ENCODE measurements at regions not wholly inside any gene's neighbourhood (a gene's known extent, or its start where the extent isn't known, plus 50 kb on each side); places are given as distances from the start of the nearest gene placed in this dataset.

DNA sequence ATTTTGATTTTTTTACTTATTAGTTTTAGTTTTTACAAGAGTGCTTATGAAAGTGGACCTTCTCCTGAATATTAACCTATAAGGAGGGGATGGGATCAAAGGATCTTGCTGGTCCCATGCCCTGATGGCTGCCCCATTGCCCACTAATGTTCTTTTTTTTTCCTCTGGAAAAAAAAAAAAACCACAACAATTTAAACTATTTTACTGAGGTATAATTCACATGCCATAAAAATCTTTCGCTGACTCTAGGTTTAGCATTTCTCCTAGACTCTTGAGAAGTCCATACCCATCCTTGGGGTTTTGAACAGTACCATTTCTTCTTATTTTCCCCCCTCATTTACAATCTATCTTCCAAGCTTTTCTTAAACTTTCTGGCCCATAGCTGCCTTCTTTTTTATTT lies 481.8 kb downstream of the TFEC start:
- DNase-seq, result no peak

DNA sequence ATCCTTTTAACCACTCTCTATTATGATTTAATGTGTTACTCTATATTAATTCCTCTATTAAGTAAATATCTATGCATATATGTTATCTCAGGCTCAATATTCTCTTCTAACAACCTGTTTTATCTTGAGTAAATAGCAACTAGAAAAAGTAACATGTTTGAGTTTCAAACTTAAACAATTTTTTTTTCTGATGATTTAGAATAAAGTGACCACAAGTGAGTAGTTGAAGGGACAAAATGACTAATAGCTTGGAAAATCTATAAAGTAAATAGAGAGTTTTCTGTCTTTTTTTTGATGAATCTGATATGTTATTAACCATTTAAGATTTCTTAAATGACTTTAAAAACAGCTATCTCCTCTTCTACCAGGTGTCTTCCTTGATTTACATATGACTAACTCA lies 483.8 kb downstream of the TFEC start:
- DNase-seq, result no peak

DNA sequence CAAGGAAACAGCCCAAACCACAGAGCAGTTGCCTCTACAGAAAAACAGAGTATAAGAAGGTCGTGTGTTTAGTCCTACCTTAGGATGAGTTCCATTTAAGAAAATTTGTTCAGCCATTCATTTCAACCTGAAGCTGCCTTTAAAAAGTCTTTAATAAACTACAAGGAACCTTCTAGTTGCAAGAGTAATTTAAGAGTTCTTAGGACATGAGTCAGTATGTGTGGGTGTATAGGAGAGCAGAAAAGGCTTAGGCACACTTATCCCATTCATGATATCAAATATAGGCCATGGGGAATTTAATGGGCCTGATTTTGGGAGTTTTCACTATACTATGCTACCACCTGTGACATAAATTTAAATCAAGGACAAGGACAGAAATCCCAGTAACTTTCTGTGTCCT lies 496.8 kb downstream of the TFEC start:
- DNase-seq, result no peak

DNA sequence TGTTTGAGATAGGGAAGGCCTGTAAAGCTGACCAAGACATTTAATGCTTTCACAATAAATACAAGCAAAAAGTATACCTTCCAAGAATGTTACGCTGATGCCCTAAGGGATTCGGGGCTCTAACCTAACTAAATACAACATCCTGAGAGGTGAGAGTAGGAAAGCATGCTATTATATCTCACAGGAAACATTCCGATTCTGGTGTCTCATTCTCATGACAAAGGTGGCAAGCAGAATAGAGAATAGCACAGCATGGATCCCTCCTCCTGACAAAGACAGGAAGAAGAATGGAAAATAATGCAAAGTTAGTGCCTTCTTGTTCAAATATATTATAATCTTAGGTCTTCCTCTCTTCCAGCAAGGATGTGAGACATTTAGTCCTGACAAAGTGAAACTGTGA lies 504.3 kb downstream of the TFEC start:
- no peak for DNase-seq

DNA sequence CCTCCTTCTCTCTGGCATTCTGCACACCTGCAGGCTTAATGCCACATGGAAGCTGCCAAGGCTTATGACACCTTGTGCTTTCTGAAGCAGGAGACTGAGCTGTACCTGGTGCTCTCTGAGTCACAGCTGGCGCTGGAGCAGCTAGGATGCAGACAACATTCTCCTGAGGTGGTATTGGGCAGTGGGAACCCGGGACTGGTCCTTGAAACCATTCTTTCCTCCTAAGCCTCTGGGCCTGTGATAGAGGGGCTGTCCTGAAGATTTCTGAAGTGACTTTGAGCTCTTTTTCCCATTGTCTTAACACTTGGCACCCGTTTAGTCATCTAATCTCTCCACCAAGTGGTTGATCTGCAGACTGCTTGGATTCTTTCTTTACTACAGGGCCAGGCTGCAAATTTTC lies 508.4 kb downstream of the TFEC start:
- DNase-seq, result no peak

DNA sequence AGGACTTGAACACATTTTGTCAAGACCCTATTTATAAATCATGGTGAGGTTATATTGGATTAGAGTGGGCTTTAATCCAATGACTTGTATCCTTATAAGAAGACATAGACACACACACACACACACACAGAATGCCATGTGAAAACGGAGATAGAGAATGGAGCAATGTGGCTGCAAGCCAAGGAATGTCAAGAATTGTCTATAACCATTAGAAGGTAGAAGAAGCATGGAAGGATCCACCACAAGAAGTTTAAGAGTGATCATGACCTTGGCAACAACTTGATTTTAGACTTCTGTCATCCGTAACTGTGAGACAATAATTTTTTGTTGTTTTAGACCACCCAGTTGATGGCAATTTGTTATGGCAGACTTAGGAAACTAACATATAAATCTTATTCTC lies 514.2 kb downstream of the TFEC start:
- no peak for DNase-seq

DNA sequence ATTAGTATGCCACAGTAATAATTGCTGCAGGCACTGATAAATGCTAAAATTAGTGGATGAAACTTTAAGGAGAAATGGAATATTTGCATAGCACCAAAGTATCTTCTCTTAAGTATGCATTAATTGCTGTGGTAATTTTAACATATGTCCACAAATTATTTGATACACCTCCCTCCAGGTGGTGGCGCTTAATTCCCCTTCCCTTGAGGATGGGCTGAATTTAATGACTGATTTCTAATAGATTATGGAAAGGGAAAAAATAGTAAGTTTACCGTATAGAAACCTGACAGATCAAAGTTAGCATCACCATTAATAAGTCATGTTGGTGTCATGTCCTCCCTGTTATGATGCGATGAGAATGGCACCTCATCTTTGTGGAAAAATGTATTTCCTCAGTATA lies 519.2 kb downstream of the TFEC start:
- no peak for DNase-seq

DNA sequence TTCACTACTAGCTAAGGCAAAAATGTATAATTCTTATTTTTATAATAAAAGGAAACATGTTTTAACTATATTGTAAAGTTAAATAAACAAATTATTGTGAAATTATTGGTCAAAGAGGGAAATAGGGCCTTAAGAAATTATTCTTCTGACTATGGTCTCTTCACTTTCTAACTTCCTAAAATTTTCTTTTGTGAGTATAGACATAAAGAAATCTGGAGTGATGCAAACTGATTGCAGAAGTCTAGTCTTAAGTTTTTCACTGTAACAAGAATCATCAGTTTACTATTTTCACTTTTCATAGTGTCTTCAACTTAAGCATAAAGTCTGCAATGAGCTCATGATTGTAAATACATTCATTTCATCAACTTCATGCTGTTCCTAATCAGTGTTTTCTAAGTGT lies 525.4 kb downstream of the TFEC start:
- no peak for DNase-seq

DNA sequence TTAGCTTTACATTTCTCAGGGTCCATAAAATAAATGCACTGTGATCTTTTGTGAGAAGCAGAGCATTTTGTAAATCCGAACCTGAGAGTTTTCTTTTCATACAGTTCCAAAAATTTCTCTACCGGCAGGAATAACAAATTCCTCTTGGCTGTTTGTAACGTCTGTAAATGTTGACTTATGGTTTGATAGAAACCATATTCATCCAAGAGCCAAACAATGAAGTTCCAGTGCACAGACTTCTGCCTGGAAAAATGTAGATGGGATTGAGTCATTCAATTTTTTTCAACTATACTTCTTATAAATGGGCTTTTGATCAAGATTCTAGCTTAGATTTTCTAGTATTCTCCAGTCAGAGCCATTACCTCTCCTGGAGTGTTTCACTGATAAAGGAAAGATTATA lies 530.6 kb downstream of the TFEC start:
- DNase-seq, result no peak

DNA sequence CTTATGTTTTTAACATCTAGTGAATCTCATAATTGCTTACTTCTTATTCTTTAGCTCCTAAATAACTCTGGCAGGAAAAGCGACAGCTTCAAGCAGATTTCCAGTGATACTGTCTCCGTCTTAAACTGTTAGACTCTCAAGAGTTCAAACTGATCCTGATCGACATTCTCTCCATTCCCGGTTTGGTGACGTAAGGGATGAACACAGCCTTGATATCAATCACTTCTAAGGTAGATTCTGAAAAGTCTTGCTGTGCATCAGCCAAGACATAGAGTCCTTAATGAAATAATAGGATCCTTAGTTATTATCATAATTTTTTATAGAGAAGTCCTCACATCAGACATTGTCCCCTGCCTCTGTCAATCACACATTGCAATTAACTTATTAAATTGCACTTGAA lies 534.6 kb downstream of the TFEC start:
- no peak for DNase-seq

DNA sequence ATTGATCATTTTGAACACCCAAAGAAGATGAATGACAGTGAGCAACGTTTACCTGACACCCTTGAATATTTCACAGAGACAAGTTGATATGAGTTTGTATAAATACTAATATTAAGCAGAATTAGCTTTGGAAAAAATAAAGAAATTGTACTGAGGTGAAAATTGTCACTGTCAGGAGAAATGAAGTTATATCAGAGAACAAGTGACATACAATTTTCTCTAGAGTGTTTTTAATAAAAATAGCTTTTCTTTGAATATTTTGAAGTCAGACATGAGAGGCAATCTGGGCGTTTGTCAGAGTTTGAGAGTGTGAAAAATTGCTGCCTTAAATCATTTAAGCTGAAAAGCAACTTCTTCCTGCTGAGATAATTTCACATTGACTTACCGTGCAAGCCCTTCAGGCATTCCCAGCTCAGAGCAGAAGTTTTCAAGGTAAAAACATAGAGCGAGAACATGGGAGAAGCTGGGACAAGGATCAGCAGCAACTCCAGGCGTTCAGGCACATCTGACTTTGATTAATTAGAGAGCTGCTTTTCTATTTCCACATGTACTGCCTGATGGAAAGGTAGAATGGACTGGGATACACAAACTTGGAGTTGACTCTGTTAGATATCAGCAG lies 535.9 kb downstream of the TFEC start:
- no peak for DNase-seq

DNA sequence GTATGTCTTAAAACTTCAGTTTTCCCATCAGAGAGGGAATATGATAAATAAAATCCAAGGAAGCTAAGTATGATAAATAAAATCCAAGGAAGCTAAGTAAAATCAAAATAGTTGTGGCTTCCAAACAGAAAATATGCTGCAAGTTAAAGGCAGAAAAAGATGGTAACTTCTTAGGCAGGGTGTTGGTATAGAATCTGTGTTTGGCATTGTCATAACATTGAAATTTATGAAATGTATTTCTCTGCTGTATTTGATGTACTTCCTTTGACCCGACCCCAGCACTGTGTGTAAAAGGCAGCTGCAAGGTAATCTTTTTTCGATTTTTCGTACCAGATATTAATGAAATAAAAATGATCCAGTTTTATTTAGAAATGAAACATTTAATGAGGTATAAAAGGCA lies 537.2 kb downstream of the TFEC start:
- DNase-seq, result no peak

DNA sequence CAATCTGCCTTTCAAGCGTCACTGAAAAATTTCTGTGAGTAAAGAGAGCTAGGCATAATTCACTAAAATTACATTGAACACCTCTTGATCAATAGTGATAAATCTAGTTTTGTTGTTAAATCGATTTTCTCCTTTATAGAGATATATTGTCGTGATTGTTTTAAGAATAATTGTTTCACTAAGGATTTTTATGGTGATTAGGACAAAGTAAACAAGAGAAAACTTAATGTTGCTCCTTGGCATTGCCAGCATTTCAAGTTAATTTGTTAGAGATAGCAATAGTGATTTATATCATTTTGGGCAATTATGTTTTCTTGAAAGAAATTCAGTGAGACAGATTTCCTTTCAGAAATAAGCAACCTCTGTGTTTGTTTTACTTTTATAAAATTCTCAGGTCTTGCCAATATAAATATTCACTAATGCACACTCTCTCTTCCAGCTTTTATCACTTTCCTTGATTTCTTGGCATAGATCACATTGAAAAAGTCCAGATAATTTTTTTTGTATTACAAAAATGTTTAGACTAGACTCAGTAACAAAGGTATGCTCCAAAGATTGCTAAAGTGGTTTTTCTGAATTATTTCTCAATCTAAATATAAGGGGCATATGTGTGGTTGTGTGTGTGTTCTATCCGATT lies 538.7 kb downstream of the TFEC start:
- no peak for DNase-seq

DNA sequence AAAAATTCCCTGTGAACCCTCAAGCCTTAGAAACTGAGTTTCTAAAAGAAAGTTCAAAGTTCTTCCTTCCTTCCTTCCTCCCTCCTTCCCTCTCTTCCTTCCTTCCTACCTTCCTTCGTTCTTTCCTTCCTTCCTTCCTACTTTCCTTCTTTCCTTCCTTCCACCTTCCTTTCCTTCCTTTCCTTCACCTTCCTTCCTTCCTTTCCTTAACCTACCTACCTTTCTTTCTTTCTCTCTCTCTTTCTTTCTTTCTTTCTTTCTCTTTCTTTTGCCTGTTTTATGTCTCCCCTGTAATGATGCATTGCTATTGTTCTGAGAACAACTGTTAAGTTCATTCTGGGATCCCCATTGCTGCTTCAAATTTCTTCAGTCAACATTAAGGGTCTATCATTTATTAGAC lies 551.1 kb downstream of the TFEC start:
- no peak for DNase-seq

DNA sequence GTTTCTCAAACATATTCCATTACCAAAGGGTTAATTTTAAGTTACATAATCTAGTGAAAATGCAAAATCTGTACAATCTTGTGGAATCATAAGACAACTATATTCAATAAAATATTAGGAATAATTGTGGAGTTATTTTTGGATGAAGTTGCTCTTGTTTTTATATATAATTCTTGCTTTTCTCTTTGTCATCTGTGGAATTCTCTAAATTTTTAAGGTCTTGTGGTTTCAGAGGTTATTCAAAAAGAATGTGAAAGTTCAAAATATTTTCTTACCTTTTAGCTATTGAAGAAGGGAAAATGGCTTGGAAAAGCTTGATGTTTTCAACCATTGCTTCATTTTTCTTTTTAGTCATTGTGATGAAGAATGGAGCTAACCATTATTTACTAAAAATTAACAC lies 552.1 kb downstream of the TFEC start:
- no peak for DNase-seq

DNA sequence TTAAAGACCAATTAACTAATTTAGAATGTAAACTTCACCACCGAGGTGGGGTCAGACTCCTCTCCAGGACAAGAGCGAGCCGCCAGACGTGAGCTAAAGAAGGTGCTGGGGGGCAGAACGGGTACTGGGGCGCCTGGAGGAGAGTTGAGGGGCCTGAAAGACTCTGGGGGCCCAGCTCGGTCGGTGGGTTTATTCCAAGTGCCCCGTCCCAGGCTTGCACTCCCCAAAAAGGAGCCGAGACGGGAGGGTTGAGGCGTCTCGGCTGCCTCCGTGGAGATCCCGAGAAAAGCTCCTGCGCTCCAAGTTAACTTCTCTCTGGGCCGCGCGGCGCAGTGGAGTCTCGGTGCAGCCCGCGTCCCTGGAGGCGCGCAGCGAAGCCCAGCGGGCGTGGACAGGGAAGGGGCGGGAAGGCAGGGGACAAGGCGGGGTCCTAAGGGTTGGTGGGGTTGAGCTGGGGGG lies 553.3 kb downstream of the TFEC start:
- peak; percentile 49 for DNase-seq

DNA sequence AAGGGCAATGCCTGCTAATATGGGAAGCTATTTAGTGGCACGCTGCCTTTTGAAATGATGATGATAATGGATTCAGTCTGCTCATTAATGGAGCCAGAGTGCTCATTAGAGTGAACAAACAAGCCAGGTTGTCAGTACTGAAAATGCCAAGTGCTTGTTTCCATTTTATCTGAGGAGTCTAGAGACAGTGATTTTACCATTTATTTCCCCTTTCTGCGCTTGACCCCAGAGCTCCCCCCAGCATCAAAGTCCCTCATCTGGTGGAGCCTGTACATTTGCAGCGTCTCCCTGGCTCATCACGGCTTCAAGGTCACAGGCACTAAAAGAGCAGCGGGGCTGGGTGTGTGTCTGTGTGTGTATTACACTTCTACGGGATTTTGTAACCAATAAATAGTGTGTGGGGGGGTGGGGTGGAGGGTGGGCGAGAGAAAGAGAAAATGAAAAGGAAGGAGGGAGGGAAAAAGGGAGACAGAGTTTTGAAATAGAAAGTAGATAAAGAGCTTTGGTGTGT lies 553.8 kb downstream of the TFEC start:
- DNase-seq, result peak; percentile 24

DNA sequence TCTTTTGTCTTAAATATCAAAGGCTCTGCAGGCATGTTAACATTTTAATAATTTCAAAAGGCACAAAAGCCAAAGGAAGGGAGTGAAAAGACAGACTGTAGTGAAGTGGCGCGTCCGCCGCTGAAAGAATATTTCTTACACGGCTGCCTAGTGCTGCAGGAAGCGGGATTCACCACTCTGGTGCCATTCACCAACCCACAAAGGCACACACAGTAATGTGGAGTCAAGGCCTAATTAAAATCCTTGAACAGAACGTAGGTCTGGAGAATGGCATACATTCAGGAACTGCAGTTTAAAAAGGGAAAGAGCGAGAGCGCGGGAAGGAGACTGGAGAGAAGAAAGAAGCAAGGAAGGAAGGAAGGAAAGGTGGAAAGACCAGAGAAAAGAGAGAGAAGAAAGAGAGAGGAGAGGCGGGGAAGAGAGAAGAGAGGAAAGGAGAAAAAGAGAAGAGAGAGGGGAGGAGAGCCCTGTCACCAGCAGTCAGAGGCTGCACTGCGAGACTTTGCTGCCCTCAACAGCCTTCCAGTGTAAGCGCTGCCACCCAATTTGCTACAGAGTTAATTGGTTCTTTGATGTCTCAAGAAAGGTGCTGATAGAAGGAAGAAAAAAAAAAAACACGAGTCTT lies 554.0 kb downstream of the MDFIC start:
- DNase-seq, result no peak

DNA sequence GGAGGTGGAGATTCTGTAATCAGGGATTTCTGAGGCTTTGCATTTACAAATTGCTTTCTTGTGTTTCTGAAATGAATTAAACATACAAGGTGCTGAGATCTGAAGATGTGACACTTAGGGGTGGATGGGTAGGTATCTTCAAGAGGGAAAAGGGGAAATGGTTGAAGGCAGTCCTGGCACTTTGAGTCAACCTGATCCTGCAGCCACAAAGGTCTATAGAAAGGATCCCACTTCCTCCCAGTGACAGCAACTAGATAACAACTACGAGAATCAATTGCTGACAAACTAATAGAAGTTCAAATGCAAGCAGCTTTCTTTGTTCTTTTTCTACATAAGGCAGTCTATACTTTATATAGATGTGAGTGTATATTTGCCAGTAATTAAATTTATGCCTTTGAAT lies 553.3 kb downstream of the MDFIC start:
- DNase-seq, result no peak

DNA sequence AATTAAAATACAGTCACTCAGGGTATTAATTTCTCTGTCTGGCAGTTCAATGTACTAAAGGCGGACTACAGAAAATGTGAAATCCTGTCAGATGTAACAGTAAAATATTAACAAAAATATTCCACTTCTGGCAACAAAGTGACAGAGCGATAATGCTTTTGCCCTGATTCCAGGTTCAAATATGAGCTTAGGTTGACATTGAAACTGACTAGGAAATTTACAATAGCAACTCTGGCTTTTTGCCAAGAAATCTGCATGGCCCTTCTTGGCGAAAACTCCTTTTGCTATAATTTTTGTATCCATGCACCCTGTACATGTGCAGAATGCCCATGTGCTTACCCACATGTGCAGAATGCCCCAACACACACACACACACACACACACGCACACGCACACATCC lies 552.2 kb downstream of the MDFIC start:
- no peak for DNase-seq

DNA sequence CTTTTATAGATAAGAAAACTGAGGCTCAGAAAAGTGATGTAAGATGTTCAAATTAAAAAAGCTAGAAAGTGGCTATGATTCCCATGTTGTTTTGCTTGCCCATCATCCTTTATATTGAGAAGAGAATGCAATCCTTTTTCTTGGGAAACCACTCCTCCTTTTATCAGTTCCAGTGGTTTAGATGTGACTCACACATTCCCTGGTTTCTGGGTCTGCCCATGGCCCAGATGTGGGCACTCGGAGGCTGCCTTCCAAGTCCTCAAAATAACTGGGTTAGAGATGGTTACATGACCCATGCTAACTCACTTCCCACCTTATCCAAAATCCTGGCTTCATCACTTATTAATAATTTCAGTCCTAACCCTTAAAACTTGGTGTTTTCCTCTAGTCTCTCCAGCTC lies 550.0 kb downstream of the MDFIC start:
- DNase-seq, result no peak

DNA sequence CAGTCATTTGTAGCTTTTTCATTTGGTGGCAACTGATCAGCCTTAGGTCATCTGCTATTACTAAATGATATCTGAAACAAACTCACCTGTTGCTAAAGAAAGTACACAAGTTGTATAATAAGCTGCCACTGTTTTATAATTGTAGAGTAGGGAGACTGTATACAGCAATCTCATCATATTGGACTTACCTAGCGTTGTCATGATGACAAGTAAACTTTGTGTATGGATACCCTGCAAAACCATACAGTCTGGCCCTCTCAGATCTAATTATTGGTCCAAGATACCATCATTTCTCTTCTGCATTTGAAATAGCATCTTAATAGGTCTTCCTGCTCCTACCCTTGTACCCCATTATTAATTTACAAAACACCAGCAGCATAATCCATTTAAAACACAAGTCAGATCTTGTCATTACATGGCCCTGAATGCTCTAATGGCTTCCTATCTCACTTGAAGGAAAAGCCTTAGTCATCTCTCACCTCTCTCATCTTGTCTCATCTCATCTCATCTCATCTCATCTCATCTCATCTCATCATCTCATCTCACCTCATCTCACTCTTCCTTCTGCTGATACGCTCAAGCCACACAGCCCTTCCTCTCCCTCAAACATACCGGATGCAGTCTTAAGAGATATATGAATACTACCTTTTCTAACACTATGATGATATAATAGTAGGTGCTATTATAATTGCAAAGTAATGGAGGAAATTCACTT lies 540.6 kb downstream of the MDFIC start:
- no peak for DNase-seq

DNA sequence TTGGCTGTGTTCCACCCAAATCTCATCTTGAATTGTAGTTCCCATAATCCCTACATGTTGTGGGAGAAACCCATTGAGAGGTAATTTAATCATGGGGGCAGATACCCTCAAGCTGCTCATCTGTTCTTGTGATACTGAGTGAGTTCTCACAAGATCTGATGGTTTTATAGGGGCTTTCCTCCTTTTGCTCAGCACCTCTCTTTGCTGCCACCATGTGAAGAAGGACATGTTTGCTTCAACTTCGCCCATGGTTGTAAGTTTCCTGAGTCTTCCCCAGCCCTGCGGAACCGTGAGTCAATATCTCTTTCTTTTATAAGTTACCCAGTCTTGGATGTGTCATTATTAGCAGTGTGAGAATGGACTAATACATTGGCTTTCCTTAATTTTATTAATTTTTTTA lies 527.8 kb downstream of the MDFIC start:
- DNase-seq, result no peak

DNA sequence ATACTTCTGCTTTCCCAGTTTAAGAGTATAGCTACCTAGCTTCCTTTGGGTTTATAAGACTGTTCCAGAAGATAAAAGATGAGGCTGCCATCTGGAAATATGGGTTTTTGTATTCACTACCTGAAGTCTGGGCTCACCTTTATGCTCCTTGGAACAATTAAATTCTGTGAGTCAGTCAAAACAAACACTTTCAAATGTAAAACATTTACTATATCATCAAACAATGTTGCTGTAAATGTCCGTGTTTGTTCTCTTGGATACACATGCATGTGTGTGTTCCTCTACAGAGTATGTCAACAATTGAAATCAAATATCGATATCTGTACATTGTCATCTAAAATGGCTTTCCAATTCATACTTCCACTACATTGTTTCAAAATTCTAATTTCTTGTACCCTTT lies 525.6 kb downstream of the MDFIC start:
- no peak for DNase-seq
